Epidermal melanocyte (primary cell): ENCODE measurements at regions not wholly inside any gene's neighbourhood (a gene's known extent, or its start where the extent isn't known, plus 50 kb on each side); places are given as distances from the start of the nearest gene placed in this dataset.
A peak's percentile ranks its signal among the peaks of the same experiment; 100 is the strongest.
"Not testable (repeated sequence)": the region's sequence is repeated elsewhere in the genome, so short reads cannot be mapped to it uniquely, and the experiment has no call there.

Source experiments
- DNase-seq: peaks from one replicate; pipeline ENCODE4 v3.0.0; 2011; ENCODE audit warnings: low spot score; ENCODE audit not compliant: insufficient read length

DNA sequence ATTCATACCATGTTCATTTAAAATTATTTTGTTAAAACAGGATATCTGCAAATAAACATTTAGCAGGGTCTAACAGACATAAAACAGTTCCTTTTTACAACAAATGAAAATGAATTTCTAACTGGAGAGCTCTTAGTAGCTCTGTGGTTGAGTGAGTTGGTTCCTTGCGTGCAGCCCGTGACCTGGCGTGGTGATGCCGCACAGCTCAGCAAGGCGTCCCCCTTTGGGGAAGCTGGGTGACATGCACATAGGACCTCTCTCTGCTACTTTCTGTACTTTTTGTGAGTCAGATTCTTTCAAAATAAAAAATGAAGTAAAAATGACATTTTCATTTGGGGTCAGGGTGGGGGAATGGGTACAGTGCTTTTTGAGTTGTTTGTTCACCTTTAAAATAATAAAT lies 75.9 kb downstream of the NPIPB11 start:
- not testable (repeated sequence) for DNase-seq

DNA sequence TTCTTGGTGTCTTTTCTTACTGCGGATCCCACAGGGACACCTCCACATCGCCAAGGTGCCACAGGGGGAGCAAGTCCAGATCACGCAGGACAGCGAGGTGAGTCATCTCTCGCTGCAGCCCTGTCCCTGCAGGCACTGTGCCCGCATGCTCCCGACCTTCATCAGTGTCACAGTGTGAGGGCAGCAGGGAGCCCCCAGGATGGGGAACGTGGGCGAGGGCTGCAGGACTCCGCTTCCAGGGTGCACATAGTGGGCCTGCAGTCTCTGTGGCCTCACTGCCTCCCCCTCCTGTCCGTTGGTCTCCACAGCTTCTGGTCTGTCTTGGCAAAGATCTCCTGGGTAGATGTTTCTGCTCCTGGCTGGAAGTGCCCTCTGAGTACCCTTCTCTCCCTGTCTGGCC lies 78.0 kb downstream of the NPIPB11 start:
- DNase-seq, result not testable (repeated sequence)

DNA sequence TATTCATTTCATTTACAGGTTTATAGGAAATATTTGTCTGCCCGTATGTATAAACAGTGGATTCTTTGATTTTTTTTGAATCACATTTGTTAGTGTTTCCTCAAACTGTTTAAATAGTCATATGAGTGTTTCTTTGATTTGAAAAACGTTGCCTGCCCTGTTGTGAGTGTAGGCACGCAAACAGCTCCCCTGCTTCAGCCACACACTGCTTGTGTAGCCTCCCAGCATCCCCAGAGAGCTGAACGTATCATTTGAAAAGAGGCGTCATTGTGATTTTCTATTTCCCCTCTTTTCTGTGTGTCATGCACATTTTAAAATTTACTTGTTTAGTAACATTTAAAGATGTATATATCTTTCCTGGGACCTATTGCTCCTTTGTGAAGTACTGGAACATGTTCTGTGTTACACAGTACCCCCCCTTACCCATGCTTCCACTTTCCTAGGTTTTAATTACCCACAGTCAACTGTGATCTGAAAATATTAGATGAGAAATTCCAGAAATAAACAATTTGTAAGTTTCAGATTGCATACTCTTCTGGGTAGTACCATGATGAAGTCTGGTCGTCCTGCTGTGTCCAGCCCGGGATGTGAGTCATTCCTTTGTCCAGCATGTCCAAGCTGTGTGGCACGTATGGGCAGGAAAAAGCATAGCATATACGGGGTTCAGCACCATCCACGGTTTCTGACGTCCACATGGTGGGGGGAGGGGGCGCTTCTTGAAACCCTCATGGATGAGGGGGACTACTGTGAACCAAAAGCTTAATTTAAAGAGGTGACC lies 78.7 kb downstream of the NPIPB11 start:
- peak; percentile 13 for DNase-seq

DNA sequence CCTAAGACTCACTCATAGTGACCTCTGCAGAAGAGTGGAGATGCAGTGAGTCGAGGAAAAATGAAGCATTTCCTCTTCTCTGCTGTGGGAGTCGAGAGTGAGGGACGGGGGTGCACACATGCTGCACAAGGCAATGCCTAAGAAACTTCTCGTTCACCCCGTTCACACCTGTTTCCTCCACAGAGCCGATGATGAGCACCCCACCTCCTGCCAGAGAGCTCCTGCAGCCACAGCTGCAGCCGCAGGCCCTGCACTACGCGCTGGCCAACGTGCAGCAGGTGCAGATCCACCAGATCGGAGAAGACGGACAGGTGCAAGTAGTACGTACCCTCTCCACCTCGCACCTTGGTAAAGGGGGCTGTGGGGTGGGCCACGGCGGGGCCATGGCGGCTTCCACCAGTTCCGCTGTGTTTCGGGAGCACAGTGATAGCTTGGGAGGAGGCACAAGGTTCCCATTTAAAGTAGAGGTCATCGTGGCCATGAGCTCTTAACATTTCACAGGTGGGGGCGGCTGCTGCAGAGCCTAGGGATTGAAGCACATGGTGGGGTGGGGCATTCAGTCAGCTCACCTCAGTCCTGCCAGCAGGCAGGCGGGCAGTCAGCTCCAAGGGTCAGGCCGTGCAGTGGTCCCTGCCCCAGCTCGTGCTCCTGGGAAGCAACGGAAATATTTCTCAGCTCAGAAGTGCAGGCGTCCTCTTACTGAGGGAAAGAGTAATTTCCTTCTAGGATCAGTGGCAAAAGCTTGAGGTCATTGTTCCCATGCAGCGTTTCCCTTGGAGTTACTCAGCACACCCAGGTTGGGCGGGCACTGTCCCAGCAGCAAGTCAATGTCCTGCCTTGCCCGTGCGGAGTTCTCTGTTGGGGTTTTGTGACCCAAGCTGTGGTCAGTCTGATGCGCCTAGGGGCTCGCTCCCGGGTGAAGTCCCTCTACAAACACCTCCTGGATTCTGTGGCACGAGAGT lies 80.1 kb downstream of the NPIPB11 start:
- DNase-seq, result not testable (repeated sequence)

DNA sequence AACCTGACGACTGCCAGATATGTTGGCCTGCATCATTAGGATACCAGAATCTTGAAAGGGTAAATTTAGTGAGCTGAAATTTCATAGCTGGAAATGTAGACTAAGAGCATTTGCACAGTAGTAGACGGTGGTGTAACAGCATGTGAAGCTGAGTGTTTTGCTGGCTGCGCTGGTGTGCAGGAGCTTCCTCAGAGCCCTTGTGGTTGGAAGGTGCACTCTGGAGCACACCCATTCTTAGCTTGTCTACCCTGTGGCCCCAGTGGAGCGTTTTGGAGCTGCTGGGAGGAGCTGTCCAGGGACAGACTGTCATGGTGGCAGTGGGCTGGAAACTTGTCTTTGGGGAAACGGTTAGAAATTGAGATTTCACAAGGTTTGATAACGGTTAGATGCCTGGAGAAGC lies 82.8 kb downstream of the NPIPB11 start:
- peak; percentile 1 for DNase-seq

DNA sequence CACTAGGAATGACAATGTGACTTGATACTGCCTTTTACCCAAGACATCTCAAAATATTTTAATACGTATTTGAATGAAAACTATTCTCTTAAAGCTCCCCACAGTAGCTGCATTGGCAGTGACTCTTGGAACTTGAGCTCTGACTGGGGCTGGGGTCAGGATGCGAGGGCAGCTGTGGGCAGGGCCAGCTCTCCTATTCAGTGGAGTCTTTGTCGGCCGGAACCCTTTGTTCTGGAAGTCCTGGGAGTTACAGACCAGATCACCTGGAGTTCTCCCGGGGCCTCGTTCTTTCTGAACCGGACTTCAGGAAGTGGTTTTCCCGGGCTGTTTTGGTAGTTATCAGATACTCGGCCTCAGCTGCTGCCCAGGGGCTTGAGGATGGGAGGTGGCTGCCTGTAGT lies 84.9 kb downstream of the NPIPB11 start:
- DNase-seq, result no peak

DNA sequence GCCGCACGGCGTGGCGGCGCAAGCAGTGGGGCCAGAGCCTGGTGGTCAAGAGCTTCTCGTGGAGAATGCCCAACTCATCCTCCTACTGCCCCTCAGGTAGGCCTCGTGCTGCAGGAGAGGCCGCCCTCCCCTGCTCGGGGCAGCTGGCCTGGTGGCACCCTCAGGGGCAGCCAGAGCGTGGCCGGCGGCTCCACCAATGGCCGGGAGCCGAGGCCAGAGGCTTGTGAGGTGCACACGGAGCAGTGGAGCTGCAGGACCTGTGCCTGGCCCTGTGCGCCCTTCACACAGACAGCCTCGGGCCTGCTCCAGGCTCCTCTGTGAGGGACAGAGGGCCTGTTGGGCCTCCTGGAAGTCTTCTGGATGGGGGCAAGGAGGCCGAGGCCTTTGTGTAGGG lies 85.5 kb downstream of the NPIPB11 start:
- DNase-seq, result no peak

DNA sequence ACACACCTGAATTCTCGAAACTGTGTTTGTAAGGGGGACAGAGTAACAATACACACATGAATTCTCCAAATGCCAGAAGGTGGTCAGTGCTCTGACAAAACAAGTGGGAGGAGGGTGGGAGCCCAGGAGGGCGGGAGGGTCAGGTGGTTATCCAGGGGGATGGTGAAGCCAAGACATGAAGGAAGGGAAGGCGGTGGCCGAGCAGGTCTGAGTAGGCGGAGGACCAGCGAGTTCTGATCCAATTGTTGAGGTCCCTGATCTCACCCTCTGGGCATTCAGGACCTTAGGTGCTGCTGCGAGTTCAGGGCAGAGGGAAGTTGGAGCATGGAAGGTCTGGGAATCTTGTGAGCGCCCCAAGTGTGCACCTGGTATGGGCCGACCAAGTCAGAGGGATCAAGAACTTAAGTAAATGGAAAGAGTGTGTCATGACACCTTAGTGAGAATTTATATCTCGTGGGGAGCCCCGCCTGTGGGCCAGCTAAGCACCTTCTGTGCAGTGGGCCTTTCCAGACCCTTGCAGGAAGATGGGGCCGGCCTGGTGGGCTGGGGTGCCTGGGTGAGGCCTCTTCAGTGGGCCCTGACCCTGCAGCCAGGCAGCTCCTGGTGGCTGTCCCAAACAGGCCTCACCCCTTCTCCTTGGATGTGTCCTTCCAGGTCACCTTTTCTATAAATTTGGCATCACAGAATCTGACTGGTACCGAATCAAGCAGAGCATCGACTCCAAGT lies 86.1 kb downstream of the NPIPB11 start:
- DNase-seq, result no peak

DNA sequence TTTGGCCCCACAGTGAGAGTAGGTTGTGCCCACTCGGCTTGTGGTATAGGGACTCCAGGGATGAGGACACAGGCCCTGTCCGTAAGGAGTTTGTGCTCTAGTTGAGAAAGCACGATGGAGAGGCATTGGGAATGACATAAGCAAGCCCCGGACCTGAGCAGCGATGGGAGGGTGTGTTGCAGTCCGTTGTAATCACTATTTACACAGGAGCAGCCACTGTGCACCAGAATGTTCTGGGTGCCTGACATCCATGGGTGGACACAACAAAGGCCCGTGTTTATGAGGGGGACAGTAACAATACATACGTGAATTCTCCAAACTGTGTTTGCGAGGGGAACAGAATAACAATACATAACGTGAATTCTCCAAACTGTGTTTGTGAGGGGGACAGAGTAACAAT lies 86.8 kb downstream of the NPIPB11 start:
- DNase-seq, result no peak

DNA sequence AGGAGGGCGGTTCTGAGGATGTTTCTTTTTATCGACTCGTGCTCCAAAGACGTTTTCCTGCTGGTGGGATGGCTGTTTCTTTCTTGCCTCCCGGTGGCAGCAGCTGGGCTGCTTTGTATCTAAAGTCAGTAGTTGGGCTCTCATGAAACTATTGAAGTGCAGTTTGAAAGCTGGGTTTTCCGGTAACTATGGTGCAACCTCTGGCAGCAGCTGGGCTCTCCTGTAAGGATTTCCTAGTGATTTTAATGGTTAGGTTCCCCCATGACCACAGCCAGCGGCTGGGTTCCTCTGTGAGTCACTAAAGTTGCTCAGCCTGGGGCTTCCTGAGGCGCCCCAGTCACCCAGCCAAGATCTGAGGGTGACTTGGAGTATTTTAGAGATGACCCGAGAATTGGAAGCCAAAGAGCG lies 87.9 kb downstream of the NPIPB11 start:
- not testable (repeated sequence) for DNase-seq

DNA sequence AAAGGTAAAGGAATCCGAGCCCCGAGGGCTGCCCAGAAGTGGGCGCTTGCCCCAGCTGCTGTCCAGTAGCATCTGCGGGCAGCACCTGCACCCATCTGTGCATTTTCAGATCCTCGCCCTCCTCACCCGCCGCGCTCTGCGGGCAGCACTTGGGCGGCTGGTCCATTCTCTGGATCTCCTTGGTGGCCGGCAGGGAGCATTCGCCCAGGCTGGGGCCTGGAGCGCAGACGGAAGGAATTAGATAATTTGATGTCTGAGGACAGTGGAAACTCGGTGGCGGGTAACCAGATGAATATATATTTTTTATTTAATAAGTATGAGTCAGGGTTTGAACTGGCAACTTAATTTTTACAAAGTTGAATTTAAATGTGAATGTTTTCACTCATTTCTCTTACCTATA lies 88.5 kb downstream of the NPIPB11 start:
- DNase-seq, result no peak

DNA sequence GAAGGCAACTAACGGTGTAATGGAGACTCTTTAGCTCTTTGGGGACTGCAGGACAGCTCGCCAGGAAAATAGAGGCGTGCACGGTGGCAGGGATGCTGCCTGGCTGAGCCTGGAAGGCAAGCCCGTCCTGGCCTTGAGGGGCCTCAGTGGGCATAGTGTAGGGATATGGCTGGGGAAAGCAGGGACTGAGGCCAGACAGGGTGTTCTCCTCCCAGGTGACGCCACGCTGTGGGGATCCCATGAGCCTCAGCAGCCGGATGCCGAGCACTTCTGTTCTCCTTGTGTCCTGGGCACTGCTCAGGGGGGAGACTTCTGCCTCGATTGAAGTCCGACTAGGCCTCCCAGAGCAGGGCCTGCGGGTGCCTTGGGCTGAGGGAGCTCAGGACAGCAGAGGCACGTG lies 89.2 kb downstream of the NPIPB11 start:
- no peak for DNase-seq

DNA sequence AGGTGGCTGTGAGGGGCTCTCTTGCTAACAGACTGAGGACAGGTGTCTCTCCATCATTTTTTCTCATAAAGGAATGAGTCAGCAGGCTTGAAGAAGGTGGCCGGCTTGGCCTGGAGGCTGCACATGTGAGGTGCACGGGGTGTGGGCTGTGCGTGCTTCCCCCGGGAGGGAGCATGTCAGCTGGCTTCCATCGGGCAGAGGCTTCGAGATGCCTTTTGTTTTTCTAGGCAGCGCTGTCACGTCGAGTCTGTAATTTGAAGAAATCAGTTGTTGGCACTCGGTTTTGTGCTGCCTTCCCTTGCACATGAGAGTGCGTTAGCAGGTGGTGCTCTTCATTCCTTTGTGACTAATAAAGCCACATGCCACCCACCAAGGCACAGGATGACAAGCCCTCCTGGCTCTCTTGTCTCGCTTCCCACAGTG lies 89.7 kb downstream of the NPIPB11 start:
- DNase-seq, result no peak

DNA sequence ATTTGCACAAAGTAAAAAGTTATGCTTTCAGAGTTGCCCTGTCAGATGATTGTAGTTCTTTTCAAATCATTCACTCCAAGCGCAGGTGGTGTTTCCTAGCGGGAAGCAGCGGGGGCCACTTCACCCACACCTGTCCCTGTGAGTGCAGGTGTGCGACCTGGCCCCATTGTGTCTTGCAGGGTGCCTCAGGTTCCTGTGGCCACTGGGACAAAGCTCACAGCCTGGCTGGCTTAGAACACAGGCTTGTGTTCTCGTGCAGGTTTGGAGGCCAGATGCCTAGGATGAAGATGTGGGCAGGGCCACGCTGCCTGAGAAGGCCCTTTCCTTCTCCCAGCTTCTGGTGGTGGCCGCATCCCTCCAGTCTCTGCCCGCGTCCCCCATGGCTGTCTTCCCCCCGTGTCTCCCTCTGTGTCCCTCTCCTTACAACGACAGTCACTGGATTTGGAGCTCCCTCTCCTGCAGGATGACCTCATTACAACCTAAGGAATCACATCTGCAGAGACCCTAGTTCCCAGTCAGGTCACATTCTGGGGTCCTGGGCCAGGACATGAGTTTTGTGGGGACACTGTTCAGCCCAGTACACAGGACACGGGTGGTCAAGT lies 90.5 kb downstream of the NPIPB11 start:
- no peak for DNase-seq

DNA sequence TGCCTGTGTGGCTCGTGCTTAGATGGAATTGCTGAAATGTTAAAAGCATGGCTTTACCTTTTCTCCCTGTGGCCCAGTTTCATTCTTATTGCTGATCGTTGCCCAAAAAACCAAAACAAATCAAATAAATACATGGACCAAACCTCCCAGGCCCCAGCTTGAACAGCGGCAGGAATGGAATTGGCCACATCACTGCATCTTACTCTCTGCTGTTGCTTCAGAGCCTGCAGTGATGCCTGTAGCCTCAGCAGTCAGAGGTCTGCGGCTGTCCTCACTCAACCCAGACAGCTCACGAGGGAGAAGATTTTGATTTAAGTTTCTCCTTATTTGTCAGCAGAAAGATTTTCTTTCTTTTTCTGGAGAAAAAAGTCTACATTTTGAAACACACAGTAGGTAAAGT lies 91.5 kb downstream of the NPIPB11 start:
- DNase-seq, result no peak

DNA sequence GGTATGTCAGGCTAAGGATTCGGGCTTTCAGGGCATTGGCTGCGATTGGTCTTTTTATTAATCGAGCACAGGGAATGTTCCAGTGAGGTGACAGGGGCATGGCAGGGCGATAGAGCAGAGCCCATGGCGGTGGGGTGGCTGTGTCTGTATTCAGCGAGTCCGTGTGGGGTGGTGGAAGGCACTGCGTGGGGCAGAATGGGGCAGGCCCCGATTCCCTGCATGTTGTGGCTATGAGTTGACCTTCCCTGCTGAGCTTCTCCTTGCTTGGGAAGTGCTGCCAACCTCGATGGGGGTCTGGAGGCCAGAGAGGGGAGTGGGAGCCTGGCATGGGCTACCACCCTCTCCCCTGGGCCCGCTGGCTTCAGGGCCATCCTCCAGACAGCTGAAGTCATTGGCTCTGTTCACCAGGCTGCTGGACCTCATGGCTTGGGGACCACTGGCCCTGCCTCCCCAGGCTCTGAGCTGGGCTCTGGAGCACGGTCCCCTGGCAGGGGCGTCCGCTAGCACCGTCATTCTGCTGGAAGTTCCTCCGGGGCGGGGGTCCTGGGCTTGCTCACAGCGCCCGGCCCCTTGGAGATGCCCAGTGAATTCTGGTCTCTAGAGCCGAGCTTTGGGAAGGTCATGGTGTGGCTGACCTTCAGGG lies 92.1 kb downstream of the NPIPB11 start:
- no peak for DNase-seq

DNA sequence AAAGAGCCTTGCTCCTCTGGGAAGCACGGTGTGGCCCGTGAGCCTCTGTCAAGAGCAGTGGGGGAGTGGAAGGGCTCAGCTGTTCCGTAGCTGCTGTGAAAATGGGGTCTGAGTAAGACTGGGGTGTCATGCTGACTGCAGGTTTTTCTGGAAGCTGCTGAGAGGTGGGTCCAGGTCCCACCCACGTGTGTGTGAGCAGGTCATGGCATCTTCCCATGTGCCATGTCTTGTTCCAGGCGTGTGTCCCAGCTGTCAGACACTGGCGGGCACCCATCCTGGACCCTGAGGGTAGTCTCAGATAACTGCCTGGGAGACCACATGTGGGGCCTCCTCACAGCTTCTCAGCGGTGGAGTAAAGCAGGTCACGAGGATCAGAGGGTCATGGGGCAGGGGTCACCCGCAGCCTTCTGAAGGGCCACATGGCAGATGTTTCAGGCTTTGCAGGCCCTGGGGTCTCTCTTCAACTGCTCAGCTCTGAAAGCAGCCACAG lies 92.9 kb downstream of the NPIPB11 start:
- DNase-seq, result no peak

DNA sequence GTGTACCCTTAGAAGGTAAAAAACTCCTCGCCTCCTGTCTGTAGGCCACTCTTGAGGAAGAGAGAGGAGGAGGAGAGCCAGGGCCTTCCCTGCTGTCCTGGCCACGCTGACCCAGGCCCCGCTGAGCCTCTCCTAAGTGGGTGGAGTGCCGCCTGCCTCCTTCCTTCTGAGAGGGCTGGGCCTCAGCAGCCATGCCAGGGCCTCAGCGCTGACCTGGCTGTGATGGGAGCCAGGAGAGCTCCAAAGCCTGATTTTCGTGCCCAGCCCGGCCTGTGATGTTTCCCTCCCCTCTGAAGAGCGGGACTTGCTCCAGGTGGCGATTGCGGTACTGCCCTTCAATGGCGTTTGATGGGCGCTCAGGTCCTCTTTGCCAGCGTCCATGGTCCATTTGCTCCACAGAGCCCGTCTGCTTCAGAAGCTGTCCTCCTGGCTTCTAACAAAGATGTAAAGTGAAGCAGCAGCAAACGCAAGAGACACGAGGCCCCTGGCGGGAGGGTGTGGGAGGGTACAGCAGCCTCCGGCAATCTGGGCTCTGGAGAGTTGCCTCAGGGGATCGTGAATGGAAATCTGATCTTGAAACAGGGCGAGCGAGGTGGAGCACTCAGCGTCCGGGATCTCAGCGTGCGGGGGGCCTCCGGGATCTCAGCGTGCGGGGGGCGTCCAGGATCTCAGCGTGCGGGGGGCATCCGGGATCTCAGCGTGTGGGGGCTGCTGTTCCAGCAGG lies 93.5 kb downstream of the NPIPB11 start:
- DNase-seq, result no peak

DNA sequence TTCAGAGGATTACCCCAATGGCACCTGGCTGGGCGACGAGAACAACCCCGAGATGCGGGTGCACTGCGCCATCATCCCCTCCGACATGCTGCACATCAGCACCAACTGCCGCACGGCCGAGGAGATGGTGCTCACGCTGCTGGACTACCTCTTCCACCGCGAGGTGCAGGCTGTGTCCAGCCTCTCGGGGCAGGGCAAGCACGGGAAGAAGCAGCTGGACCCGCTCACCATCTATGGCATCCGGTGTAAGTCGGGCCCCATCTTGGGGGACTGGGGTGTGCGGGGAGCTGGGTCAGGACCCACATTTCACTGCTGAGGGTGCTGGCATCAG lies 94.2 kb downstream of the NPIPB11 start:
- not testable (repeated sequence) for DNase-seq
